Cerebellar nuclear complex (tissue), 1 donor: ENCODE measurements at regions not wholly inside any gene's neighbourhood (a gene's known extent, or its start where the extent isn't known, plus 50 kb on each side); places are given as distances from the start of the nearest gene placed in this dataset.

Experiments used
- DNase-seq, 2 experiments: peaks; one replicate each; lab custom pipeline; 2025; lab: John Stamatoyannopoulos, UW

DNA sequence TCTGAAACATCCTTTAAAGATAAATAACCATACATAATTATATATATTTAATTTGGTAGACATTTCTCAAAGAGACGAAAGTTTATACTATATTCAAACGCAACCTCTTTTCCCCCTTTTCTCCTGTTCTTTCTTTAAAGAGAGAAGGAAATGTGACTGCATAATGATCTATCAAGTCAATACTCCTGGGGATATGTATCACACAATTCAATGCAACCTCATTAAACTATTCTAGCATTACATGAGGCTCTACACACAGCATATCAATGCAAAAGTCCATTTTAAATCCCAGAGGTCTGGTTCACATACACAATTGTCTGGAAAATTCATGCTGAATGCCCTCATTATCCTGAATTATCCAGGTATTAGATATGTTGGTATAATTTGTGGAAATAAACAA, 330.7 kb downstream of the LMX1A start:
- DNase-seq: no peak

DNA sequence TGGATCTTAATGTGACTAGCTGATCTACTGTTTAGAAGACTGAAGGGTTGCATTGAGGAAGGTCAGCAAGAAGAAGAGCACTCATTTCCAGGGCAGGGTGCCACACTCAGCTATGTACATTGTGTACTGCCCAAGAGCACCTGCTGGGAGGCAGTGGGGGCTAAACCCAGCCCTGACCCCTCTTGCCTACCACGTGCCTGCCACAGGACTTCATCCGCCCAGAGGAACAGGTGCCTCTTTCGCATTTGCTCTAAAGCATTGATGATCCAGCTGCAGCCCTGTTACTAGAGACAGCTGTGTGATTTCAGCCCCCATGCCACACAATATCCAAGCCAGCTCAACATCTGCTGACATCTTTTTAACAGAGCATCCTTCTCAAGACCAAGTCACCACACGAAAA, 341.8 kb downstream of the LMX1A start:
- DNase-seq: no peak

DNA sequence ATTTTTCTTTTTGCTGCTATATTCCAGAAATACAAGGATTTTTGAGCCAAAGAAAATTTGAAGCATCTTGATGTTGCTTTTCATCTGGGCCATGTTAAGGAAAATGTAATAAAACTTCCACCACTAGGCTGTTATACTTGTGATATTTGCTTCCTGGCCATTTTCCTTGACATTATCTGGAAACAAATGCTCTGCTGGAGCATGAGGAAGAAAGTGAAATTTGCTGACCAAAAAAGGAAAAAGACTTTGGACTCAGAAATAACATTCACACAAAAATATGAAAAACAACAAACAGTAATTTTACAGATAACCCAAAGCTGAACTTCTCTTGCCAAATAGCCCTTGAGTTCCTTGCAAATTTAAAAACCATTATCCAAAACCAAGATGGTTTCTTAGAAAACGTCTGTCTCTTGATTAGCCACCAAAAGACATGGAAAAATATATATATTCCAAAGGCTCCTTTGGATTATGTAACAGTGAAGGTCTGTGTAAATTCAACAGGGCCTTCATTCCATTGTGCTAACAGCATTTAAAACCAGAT, 344.5 kb downstream of the LMX1A start:
- no peak for DNase-seq

DNA sequence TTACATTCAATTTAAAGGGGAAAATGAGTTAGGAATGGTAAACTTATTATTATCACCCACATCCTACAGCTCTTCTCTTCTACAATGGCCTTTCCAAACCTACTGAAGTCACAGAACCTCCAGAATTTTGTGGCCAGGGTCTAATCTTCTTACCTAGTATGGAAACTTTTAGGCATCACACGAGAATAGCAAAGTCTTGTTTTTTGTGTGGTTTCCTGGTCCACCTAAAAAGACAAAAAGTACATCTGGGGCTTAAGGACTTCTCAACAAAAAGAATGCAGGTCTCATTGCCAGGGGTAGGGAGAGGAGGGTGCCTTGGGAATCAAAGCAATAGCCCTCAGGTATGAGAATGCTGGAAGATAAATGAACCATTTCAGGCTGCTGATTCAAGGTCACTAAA, 345.3 kb downstream of the LMX1A start:
- no peak for DNase-seq

DNA sequence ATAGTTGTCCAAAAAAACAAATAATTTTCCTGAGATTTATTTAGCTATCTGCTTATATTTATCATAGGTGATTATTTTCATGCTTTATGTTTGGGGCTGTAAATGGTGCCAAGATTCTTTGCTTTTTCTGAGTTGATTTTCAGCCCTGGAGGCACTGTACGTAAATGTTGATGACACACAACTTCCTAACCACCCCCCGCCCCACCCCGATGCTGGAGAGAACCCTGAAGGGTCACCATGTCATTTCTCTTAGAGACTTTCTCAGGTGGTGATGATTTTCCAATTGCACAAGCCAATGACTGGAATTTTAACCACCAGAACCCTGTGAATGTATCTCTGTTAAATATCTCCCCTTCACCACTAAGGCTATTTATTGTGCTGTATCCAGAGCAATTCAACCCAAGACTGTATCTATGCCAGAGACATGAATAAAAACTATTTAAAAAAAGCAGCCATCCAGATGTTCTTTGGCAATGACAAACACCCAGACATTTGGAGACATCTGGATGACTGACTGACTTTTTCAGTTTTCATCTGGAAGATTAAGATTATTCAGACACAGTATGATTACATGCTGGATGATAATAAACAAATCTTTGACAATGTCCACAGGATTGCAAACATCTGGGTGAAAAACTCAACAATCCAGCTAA, 346.0 kb downstream of the LMX1A start:
- no peak for DNase-seq

DNA sequence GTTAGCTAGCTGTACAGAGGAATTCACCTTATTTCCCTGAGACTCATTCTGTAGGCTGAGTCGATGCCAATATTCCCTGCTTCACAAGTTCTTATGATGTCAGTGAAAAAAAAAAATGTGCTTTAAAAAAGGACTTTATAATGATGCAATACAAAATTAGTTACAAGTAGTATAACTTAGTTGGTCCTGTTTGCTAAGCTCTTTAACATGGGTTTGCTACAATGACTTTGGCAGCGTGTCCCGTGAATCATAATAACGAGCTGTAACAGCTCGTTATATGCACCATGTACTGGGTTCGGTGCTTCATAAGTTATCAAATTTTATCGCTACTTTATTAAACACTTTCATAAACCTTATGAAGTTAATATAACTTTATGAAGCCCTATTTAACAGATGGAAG, 349.7 kb downstream of the LMX1A start:
- no peak for DNase-seq

DNA sequence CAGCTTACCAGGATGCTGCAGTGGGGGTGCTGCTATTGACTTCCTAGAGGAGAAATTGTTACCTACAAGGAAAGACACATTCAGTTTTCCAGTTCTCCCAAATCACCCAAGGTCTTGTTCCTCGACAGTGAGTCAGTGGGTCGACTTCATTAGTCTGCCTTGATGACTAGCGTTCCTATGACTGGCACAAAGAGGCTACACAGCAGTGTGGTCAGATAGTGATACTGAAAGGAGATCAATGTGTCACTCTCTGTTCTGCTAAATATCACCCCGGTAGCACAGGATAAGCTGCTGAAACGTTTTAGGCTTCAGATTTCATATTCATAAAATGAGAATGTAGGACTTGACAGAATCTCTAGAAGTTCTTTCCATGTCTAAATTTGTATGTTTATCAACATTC, 357.4 kb downstream of the LMX1A start:
- no peak for DNase-seq

DNA sequence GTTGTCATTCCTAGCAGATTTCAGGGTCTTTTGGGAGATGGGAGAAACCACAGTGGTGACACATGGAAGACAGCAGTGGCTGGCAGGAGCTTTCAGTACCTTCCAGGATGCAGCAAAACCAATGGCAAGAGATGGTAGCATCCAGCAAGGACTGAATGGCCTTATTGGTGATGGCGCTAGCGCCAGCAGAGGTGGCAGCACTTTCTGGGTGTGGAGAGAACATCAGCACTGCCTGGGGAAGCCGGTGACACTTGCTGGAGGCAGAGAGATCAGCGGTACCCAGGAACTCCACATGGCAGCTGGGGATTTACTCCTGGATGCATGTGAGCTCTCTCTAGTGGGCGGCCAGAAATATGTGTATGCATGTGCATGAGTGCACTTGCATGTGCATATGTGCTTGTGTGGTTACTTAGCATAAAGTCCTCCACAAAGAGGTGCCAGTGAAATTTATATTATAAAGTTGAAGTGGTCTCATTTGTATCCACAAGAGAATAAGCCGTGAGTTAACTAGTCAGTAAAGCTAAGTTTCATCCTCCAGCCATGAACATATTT, 364.7 kb downstream of the LMX1A start:
- no peak for DNase-seq

DNA sequence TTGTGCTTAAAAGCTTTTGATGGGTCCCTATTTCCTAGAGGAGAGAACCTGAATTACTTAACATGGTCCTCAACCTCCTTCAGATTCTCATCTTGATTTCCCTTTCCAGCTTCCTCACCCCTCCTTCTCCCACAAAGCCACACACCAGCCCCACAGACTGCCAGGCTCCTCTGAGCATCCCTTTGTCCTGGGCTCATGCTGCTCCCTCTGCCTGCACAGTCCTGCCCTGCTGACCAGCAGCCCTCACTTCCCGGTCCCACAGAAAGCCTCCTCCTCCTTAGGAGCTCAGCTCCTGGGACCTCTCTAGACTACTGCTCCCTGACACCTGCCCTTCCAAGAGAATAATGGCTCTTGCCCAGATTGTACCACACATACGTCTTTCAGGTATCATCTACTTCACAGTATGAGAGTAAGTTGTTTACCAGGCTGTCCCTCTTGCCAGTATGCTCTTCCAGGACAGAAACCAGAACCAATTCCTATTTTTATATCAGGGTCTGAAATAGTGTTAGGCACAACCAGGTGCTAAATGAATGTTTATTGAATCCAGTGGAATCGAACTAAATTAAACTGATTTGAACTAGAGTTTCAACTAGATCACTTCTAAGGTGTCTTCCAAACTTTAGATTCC, 373.4 kb downstream of the LMX1A start:
- DNase-seq: no peak

DNA sequence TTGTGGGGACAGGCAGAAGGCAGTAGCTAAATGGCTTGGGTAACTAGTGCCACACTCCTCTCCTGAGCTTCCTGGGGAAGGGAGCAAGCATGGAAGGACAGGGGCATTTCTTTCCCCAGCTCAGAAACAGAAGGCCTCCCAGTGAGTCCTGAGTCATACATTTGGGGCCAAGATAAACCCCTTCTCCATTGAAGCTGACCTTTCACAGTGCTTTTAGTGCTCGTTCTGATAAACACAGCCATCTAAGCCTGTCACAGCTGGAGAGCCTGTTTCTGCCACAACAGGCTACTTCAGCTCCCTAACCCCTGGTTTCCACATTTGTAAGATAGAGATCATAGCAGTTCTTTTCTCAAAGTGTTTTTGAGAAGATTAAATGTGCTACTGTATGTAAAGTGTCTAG, 374.0 kb downstream of the LMX1A start:
- DNase-seq: no peak

DNA sequence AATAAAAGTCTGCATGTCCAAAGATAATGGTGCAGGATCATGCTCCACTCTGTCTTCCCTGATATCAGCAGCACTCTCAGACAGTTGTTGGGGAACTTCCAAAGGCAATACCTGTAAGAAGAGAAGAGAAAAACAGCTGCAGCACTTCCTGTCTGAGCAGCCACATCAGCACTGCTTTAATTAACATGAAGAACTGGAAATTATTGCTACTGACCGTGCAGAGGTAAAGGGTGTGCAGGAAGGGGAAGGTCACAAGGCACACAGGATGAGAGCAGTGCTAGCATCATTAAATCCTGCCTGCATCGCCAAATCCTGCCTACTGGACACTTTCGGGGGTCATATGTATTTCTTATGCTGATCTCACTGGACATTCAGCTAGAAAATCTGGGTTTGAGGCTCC, 379.0 kb downstream of the LMX1A start:
- no peak for DNase-seq

DNA sequence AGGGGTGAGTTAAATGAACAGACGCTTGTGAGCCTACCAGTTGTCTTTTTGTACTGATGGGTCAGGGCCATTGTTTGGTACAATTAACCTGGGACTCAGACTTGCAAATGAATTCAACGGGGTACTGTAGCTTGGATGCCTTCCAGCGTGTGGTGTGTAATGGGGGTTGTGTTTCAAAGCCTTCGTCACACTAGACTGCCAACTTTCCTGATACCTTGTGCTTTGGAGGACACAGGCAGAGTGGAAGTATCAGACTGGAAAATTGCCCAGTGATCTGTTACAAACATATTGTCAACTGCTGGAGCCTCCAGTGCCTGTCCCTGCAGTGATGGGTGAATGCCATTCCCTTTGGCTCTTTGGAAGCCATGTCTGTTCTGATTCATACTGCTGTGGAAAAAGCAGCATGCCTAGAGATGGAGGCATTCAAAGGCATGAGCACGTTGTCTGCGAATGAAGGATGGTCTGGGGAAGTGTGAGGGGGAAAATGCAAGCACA, 384.5 kb downstream of the LMX1A start:
- DNase-seq: no peak

DNA sequence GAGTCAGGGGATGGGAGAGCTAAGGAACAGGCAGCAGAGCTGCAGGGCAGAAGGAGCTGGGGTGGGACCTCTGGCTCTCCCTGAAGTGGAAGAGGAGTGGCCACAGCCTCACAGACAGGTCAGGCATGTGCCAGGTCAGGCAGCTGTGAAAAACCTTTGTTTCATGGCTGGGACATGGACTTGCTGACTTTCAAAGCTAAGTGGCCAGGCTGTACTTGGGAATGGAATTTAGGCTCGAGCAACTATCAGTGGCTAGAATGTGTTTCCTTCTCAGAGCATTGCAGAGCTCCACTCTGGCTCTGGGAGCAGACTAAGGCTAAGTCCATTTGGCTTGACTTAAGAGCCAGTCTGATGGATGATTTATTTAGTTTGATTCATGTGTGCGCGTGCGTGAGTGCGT, 385.1 kb downstream of the LMX1A start:
- DNase-seq: no peak

DNA sequence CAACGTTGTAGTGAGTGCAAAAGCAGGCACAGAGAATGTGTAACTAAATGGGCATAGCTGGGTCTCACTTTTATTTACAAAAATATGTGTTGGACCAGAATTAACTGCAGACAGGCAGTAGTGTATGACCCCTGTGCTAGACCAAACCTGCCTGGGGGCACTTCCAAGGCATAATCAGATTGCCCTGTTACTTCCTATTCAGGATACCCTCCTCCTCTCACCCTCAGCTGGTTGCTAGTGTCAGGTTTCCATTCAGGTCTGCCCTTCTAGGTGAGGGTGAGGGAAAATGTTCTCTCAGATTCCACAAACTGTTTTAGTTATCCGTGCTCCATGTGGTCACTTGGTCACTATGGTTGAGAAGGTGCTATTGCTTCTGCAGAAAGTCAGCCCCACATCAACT, 387.3 kb downstream of the LMX1A start:
- DNase-seq: no peak

DNA sequence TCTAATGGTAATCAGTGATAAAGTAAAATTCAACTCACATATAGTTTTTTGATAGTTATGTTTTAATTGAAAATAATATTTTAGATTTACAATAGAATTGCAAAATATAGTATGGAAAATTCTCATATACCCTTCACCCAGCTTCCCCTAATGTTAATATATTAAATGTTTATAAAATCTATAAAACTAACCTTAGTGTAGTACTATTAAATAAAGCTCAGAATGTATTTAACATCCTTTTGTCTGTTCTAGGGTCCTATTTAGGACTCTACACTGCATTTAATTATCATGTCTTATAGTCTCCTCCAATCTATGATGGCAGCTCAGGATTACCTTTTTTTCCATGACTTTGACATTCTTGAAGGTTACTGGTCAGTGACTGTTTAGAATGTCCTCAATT, 389.2 kb downstream of the LMX1A start:
- no peak for DNase-seq

DNA sequence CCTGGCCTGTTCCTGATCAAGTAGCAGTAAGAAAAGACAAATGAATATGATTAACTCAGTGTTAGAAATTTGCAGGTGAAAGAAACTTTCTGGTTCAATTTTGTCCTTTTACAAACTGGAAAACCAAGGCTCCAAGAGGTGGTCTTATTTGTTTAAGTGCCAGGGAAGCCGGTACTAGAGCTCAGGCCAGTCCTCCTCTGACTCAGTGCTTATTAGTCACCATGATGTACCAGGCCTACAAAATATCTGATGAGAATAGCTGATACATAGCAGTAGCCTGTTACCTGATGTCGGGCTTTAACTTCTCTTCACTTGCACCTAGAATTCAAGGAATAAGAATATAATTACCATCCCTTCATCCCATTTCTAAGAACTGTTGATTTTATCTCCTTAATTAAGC, 394.8 kb downstream of the LMX1A start:
- DNase-seq: no peak

DNA sequence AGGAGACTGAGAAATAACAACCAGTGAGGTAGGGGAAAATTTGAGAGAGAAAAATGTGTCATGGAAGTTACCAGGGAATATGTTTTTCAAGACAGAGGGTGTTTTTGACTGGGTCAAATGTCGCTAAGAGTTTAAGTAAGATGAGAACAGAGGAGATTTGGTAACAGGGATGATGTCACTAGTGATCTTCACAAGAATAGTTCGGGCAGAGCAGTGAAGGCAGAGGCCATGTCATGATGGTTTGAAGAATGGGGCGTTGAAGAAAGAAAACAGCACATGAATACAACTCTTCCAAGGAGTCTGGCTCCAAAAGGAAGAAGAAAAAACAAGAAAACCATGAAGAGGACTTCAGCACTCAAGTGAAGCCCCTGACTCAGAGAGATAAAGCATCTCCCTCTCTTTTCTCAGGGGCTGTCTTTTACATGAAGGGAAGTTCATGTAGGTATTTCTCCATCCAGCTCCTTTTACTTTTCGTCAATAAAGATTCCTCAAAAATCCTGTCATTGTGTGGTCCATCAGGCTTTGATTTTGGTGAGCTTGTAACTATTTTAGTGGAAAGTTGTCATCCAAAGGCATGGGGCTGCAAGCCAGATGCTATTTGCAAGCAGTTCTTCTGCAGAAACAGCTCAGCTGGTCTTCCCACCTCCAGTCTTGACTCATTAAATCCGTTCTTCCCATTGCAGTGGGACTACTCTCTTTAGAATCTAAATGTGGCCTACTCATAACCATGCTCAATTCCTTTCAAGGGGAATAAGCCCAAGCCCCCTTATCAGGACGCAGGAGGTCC, 397.3 kb downstream of the LMX1A start:
- no peak for DNase-seq

DNA sequence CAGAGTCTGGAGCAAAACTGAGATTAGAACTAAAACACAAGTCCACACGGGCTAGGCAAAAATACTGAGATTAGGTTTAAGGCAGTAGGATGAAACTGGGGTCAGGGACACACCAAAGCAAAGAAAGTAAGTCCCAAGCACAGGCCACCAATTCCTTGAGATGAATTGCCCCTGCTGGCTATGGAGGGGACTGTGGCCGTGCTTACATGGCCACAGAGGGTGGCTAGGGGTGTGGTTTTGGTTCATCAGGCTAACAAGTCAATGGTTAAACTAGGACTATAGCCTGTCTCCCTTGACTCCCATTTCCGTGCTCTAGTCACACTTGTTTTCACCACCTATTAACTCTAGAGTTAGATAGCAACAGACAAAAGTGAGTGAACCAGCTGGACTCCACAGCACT, 394.8 kb downstream of the PBX1 start:
- DNase-seq: no peak

DNA sequence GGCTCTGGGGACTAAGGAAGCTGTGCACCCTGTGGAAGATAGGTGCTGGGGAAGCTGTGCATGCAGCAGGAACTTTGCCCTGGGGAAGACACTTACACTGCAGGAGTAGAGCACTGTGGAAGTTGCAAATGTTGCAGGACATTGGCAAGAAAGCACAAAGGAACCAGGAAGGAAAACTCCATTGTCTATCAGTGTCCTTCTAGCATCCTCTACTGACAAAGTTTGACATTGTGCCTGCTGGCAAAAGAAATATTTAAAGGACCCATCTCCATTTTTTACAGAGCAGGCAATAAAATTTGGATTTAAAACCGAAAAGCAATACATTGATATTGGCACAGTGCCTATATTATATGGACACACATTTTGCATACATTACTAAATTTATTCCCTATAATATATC, 394.1 kb downstream of the PBX1 start:
- DNase-seq: no peak

DNA sequence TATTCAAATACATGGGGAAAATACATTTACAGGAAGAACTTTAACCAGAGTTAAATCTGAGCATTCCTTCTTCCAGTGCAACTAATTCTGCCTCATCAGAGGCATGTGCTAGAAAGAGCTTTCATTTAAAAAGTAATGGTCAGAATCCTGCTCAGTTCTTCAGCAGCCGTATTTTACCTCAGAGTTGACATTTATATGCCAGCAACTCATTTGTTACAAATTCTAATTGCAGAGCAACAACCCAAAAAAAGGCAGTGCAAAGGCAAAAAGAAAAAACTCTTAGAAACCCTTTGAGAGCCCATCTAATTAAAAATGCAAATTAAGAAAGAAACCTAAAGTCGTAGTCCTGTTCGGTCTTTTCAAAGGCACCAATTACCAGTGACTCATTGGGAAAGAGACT, 392.5 kb downstream of the PBX1 start:
- no peak for DNase-seq

DNA sequence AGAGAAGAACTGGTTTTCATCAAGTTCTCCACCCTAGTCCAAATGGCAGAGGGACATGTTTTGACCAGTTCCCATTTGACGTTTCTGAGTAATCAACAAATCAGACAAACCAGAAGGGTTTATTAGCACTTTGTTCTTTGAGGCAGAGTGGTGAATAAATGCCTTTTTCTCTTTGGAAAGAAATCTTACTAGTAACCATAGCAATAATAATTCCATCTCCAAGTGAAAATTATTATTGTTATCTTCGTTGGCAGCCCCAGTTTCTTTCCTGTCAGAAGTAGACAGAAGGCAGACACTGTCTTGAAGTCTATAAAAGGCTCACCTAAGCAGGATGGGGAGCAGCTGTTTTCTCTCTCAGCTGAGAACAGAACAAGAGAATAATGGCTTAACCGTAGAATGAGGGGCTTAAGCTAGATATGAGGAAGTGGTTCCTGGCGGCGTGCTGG, 391.6 kb downstream of the PBX1 start:
- no peak for DNase-seq

DNA sequence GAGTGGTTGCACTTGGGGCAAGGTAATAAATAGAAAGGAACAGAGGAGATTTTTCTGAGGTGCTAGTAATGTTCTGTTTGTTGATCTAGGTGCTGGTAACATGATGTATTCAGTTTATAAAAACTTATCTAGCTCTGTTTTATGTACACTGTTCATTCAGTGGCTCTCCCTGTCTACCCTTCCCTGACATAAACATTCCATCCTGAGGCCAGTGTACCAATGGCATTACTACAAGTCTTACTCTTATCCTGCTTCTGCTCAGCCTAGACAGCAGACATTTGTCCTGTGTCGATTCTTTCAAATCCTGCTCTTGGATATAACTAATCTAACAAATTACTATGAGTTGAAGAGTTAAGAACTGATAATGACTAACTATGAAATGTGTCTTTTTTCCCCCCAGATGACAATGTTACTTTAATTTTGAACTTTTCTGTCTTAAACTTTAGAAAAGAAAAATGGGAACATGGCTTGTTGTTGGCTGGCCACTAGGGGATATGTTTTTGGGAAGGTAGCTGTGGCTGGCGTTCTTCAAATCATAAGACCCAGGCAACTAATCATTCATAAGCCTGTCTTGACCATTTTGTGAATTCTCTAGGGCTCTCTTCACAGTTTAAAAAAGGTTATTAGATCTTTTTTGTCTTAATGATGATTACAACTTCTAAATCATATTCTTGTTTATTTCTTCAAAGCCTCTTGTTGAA, 390.9 kb downstream of the PBX1 start:
- no peak for DNase-seq
